Activated CD8-positive, alpha-beta T cell treated with anti-CD3 and anti-CD28 coated beads, Interleukin-2, amount 10 ng/mL, durations not matched to agents 7 days and 5 days (primary cell): ENCODE measurements at regions not wholly inside any gene's neighbourhood (a gene's known extent, or its start where the extent isn't known, plus 50 kb on each side); places are given as distances from the start of the nearest gene placed in this dataset.

ENCODE experiments used
- ATAC-seq: fragments of 150-1000 bp; cut with Tn5 transposase; one replicate; pipeline ENCODE4 v1.10.0; 2021; ENCODE audit warnings: moderate library complexity
- CTCF ChIA-PET: fragments of 350-600 bp; sonication (Branson Sonifier 250); formaldehyde crosslinking; loops from one replicate; lab custom pipeline; 2021; ENCODE audit warnings: antibody characterized with exemption; lab: Charles Lee
- POLR2A ChIA-PET: fragments of 350-600 bp; sonication (Branson Sonifier 250); formaldehyde crosslinking; loops from one replicate; lab custom pipeline; 2021; ENCODE audit warnings: antibody characterized with exemption; lab: Charles Lee
- DNase-seq: peaks from one replicate; pipeline ENCODE4 v3.0.0-alpha.2; 2020
- H3K27ac Mint-ChIP-seq: one replicate; pipeline ENCODE4 v1.8.0; 2021; ENCODE audit warnings: mild to moderate bottlenecking, mixed read lengths
- H3K27me3 Mint-ChIP-seq: one replicate; pipeline ENCODE4 v1.8.0; 2021; ENCODE audit warnings: low read depth, mixed read lengths
- H3K36me3 Mint-ChIP-seq: one replicate; pipeline ENCODE4 v1.8.0; 2021; ENCODE audit warnings: low read depth, mixed read lengths
- H3K4me1 Mint-ChIP-seq: one replicate; pipeline ENCODE4 v1.8.0; 2021; ENCODE audit warnings: low read depth, mixed read lengths
- H3K4me3 Mint-ChIP-seq: one replicate; pipeline ENCODE4 v1.8.0; 2021; ENCODE audit warnings: mild to moderate bottlenecking, mixed read lengths
- H3K9me3 Mint-ChIP-seq: one replicate; pipeline ENCODE4 v1.8.0; 2022; ENCODE audit warnings: mixed read lengths; ENCODE audit not compliant: insufficient read depth

DNA sequence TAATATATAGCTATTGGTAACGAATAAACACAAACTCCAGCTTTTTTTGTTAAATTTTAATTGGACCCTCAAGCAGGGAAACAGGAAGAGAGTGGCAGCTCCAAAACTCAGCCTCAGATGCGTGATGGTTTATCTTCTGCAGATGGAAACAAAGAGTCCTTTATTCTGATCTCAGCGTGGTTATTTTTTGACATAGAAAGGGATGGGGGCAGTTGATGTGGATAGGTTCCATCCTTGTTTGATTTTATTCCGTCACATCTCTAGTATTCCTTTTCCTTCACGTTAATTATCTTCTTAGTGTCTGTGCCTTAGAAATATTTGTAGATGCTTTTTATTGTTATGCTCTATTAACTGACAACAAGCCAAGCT lies 447.6 kb upstream of the SEL1L start:
- Mint-ChIP-seq H3K27me3 (no peaks in the 10 kb centered on the region), H3K9me3 (no peaks in the 10 kb centered on the region), H3K36me3 (no peaks in the 10 kb centered on the region), H3K27ac (no peak overlapping the region), H3K4me1 (no peaks in the 10 kb centered on the region), H3K4me3 (no peak overlapping the region)
- no peak for ATAC-seq
- ChIA-PET CTCF (no interaction called here), POLR2A (no interaction called here)
- no peak for DNase-seq

DNA sequence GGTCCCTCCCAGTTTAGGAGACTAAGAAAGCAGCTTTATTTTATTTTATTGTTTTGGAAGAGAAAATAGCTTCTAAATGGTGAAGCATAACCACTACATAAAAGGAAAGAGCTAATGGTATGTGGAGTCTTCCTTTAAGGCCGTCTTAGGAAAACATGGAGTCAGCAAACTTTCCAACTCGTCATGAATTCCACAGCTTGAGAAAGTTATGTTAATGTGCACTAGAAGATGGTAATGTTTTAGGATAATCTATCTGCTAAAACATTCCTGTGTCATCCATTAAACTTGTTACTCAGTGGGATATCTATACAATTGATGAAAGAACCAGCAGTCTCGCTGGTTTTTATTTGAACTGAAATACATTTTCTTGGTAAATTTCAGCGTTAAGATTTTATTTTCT lies 448.4 kb upstream of the SEL1L start:
- ChIA-PET CTCF (no interaction called here), POLR2A (no interaction called here)
- DNase-seq (no peak), ATAC-seq (no peak)
- no peaks in the 10 kb centered on the region for H3K27me3 Mint-ChIP-seq
- H3K9me3 Mint-ChIP-seq = no peaks in the 10 kb centered on the region
- H3K4me3 Mint-ChIP-seq = no peak overlapping the region
- no peak overlapping the region for H3K27ac Mint-ChIP-seq
- H3K36me3 Mint-ChIP-seq = no peaks in the 10 kb centered on the region
- H3K4me1 Mint-ChIP-seq = no peaks in the 10 kb centered on the region

GRCh38 chr14:81986005-81986404 lies 452.4 kb upstream of the SEL1L start:
- DNase-seq (no peak), ATAC-seq (no peak)
- no peaks in the 10 kb centered on the region for H3K27me3 Mint-ChIP-seq
- no peaks in the 10 kb centered on the region for H3K36me3 Mint-ChIP-seq
- no peak overlapping the region for H3K4me3 Mint-ChIP-seq
- CTCF ChIA-PET = no interaction called here
- H3K9me3 Mint-ChIP-seq = no peaks in the 10 kb centered on the region
- POLR2A ChIA-PET = no interaction called here
- no peaks in the 10 kb centered on the region for H3K4me1 Mint-ChIP-seq
- no peak overlapping the region for H3K27ac Mint-ChIP-seq

- CTCF ChIA-PET = interaction anchor here (0.9 to 1.3 kb wide), 5 partner anchors 14 to 362 kb away, joined by 3 to 4 read pairs (median 3); no protein-coding TSS in a partner anchor
- DNase-seq (no peak), ATAC-seq (no peak)
- no peaks in the 10 kb centered on the region for H3K36me3 Mint-ChIP-seq
- no peak overlapping the region for H3K27ac Mint-ChIP-seq
- no peaks in the 10 kb centered on the region for H3K9me3 Mint-ChIP-seq
- no peaks in the 10 kb centered on the region for H3K27me3 Mint-ChIP-seq
- no peak overlapping the region for H3K4me3 Mint-ChIP-seq
- POLR2A ChIA-PET = no interaction called here
- peaks cover 5% of the 10 kb centered on the region for H3K4me1 Mint-ChIP-seq
Observed at GRCh38 chr14:81989211-81989610, 455.6 kb upstream of the SEL1L start.

GRCh38 chr14:81990312-81990761 lies 456.7 kb upstream of the SEL1L start:
- CTCF ChIA-PET = interaction anchor here (0.9 to 1.3 kb wide), 4 partner anchors 19 to 363 kb away, joined by 3 to 4 read pairs (median 4); no protein-coding TSS in a partner anchor
- POLR2A ChIA-PET = no interaction called here

GRCh38 chr14:81991998-81992397 lies 458.3 kb upstream of the SEL1L start:
- no peak for ATAC-seq
- no peaks in the 10 kb centered on the region for H3K27me3 Mint-ChIP-seq
- ChIA-PET POLR2A (no interaction called here), CTCF (no interaction called here)
- DNase-seq = no peak
- H3K36me3 Mint-ChIP-seq = no peaks in the 10 kb centered on the region
- H3K4me1 Mint-ChIP-seq = peaks cover 5% of the 10 kb centered on the region
- no peak overlapping the region for H3K27ac Mint-ChIP-seq
- no peaks in the 10 kb centered on the region for H3K9me3 Mint-ChIP-seq
- no peak overlapping the region for H3K4me3 Mint-ChIP-seq

More at GRCh38 chr14:81990312-81990761, 456.7 kb upstream of the SEL1L start:
- no peak for ATAC-seq
- Mint-ChIP-seq H3K9me3 (no peaks in the 10 kb centered on the region), H3K27me3 (no peaks in the 10 kb centered on the region), H3K4me3 (no peak overlapping the region), H3K36me3 (no peaks in the 10 kb centered on the region), H3K4me1 (peaks cover 5% of the 10 kb centered on the region), H3K27ac (no peak overlapping the region)
- DNase-seq = peak; percentile 57

DNA sequence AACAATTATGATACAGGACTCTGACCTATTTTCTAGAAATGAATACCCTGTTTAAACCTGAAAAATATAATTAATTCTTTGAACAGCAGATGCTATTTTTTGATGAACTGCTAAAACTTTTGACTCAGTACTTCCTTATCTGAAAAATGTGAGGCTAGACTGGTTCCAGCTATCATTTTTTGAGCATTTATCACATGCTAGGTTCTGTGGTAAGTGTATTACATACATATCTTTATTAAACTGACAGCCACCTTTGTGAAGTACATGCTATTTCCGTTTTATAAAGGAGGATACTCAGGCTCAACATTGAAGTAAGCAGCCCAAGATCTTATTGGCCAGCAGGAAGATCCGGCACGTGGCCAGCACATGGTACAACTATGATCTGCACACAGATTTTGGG lies 459.8 kb upstream of the SEL1L start:
- H3K27me3 Mint-ChIP-seq = no peaks in the 10 kb centered on the region
- H3K4me1 Mint-ChIP-seq = peaks cover 5% of the 10 kb centered on the region
- H3K4me3 Mint-ChIP-seq = no peak overlapping the region
- H3K27ac Mint-ChIP-seq = no peak overlapping the region
- no peaks in the 10 kb centered on the region for H3K36me3 Mint-ChIP-seq
- no peaks in the 10 kb centered on the region for H3K9me3 Mint-ChIP-seq
- ChIA-PET CTCF (no interaction called here), POLR2A (no interaction called here)
- no peak for DNase-seq
- ATAC-seq = no peak

DNA sequence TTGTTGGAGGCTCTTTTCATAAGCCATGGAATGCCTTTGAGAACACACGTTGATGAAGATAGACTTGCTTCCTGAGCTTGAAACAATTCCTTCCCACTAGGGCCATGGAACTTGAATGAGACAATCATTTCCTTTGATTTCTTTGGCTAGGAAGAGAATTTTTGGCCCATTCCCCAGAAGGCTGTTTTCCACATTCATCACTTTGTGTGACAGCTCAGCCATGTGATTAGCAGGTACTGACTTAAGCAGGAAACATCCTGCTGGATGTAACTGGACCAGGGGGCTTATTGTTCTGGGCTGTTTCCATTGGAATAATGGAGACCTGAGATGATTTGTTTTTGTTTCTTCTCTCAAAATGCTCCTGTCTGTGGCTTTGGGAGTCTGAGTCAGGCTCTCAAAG lies 469.8 kb upstream of the SEL1L start:
- POLR2A ChIA-PET = no interaction called here

DNA sequence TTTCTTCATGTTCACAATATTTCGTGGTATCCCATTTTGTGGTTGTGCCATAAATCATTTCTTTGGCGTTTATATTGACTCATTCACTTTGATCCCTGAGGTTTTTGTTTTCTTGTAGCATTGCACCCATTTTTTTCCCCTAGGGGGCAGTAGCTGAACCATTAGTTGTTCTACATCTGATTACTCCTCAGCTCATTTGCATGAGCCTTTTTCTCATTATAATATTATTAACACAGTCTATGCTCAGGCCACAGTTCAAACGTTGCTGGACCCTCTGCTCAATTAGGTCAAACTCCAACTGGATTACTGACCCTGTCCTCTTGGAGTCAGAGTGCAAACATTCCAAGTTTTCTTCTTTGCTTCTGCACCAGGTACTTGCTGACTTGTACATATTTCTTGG lies 475.4 kb upstream of the SEL1L start:
- H3K4me3 Mint-ChIP-seq = no peak overlapping the region
- ChIA-PET POLR2A (no interaction called here), CTCF (interaction anchor here (1.0 kb wide), 1 partner anchor 18 kb away, joined by 3 read pairs; no protein-coding TSS in a partner anchor)
- H3K4me1 Mint-ChIP-seq = no peaks in the 10 kb centered on the region
- DNase-seq (no peak), ATAC-seq (no peak)
- no peaks in the 10 kb centered on the region for H3K27me3 Mint-ChIP-seq
- H3K27ac Mint-ChIP-seq = no peak overlapping the region
- H3K36me3 Mint-ChIP-seq = no peaks in the 10 kb centered on the region
- peaks cover 3% of the 10 kb centered on the region for H3K9me3 Mint-ChIP-seq

More for the DNA sequence above, 469.8 kb upstream of the SEL1L start:
- Mint-ChIP-seq H3K4me1 (no peaks in the 10 kb centered on the region), H3K27ac (no peak overlapping the region), H3K36me3 (no peaks in the 10 kb centered on the region), H3K27me3 (no peaks in the 10 kb centered on the region), H3K9me3 (no peaks in the 10 kb centered on the region), H3K4me3 (no peak overlapping the region)
- no peak for DNase-seq
- CTCF ChIA-PET = interaction anchor here (1.0 kb wide), 1 partner anchor 14 kb away, joined by 3 read pairs; no protein-coding TSS in a partner anchor
- ATAC-seq = no peak

DNA sequence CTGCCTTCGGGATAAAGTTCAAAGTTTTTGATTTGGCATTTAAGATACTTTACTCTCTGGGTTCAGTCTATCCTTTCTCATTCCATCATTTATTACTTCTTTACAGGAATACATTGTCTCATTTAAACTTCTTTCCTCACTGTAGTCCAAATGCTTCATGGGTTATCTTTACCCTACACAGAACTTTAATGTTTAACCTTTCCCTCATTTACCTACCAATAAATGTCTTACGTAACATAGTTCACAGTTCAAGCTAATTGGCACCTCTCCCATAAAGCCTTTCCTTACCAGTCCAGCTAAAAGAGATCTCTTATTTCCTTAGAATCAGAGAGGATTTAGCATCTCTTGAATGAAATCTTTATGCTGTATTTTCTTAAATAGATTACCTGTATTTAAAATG lies 476.3 kb upstream of the SEL1L start:
- H3K4me3 Mint-ChIP-seq = no peak overlapping the region
- no peaks in the 10 kb centered on the region for H3K36me3 Mint-ChIP-seq
- no peak overlapping the region for H3K27ac Mint-ChIP-seq
- ChIA-PET POLR2A (no interaction called here), CTCF (no interaction called here)
- peaks cover 3% of the 10 kb centered on the region for H3K9me3 Mint-ChIP-seq
- H3K4me1 Mint-ChIP-seq = no peaks in the 10 kb centered on the region
- no peak for DNase-seq
- no peak for ATAC-seq
- no peaks in the 10 kb centered on the region for H3K27me3 Mint-ChIP-seq

GRCh38 chr14:82011460-82011859 lies 477.8 kb upstream of the SEL1L start:
- ATAC-seq = no peak
- no peaks in the 10 kb centered on the region for H3K27me3 Mint-ChIP-seq
- DNase-seq = no peak
- POLR2A ChIA-PET = no interaction called here
- no peaks in the 10 kb centered on the region for H3K4me1 Mint-ChIP-seq
- CTCF ChIA-PET = no interaction called here
- peaks cover 3% of the 10 kb centered on the region for H3K9me3 Mint-ChIP-seq
- H3K27ac Mint-ChIP-seq = no peak overlapping the region
- no peak overlapping the region for H3K4me3 Mint-ChIP-seq
- H3K36me3 Mint-ChIP-seq = no peaks in the 10 kb centered on the region

- Mint-ChIP-seq H3K4me3 (no peak overlapping the region), H3K4me1 (no peaks in the 10 kb centered on the region), H3K36me3 (no peaks in the 10 kb centered on the region), H3K9me3 (peaks cover 8% of the 10 kb centered on the region), H3K27me3 (no peaks in the 10 kb centered on the region), H3K27ac (no peak overlapping the region)
- ChIA-PET POLR2A (no interaction called here), CTCF (no interaction called here)
- no peak for ATAC-seq
- DNase-seq = no peak
Observed at GRCh38 chr14:82029038-82029437, 495.4 kb upstream of the SEL1L start.

- Mint-ChIP-seq H3K4me1 (no peaks in the 10 kb centered on the region), H3K27ac (no peak overlapping the region), H3K9me3 (no peaks in the 10 kb centered on the region), H3K27me3 (no peaks in the 10 kb centered on the region), H3K36me3 (no peaks in the 10 kb centered on the region), H3K4me3 (no peak overlapping the region)
- ChIA-PET POLR2A (no interaction called here), CTCF (no interaction called here)
- ATAC-seq (no peak), DNase-seq (no peak)
Observed at GRCh38 chr14:82035397-82035796, 501.7 kb upstream of the SEL1L start.
